ENCODE measurements at regions not wholly inside any gene's neighbourhood (a gene's known extent, or its start where the extent isn't known, plus 50 kb on each side); places are given as distances from the start of the nearest gene placed in this dataset.

GRCh38 chr16:51636920-51637769, 486.1 kb upstream of the SALL1 start:
- FAIRE-seq (no peak), DNase-seq (ENCODE audit: insufficient read length) (no peak)
- TF ChIP-seq POLR2AphosphoS5 (IDR thresholded peaks at IDR 0.05; ENCODE audit: low read depth, low read length), result no peak
- TF ChIP-seq POLR2A (IDR thresholded peaks at IDR 0.05; ENCODE audit: low read depth, low read length), result no peak
- no peak for TF ChIP-seq TAF1 (IDR thresholded peaks at IDR 0.05; ENCODE audit: borderline replicate concordance, low read depth, low read length)

- TF ChIP-seq POLR2A (IDR thresholded peaks at IDR 0.05; ENCODE audit: low read depth, low read length) (no peak), POLR2AphosphoS5 (IDR thresholded peaks at IDR 0.05; ENCODE audit: low read depth, low read length) (no peak), TAF1 (IDR thresholded peaks at IDR 0.05; ENCODE audit: borderline replicate concordance, low read depth, low read length) (no peak)
- DNase-seq (ENCODE audit: insufficient read length) (no peak), FAIRE-seq (no peak)
Observed at GRCh38 chr16:51635181-51635580, 484.1 kb upstream of the SALL1 start.

- FAIRE-seq, result no peak
- TF ChIP-seq POLR2A (IDR thresholded peaks at IDR 0.05; ENCODE audit: low read depth, low read length) (no peak), POLR2AphosphoS5 (IDR thresholded peaks at IDR 0.05; ENCODE audit: low read depth, low read length) (no peak), TAF1 (IDR thresholded peaks at IDR 0.05; ENCODE audit: borderline replicate concordance, low read depth, low read length) (no peak)
- no peak for DNase-seq (ENCODE audit: insufficient read length)
Observed at GRCh38 chr16:51630076-51630475, 479.0 kb upstream of the SALL1 start.

GRCh38 chr16:51629576-51629975, 478.5 kb upstream of the SALL1 start:
- FAIRE-seq, result no peak
- TF ChIP-seq TAF1 (IDR thresholded peaks at IDR 0.05; ENCODE audit: borderline replicate concordance, low read depth, low read length) (no peak), POLR2AphosphoS5 (IDR thresholded peaks at IDR 0.05; ENCODE audit: low read depth, low read length) (no peak), POLR2A (IDR thresholded peaks at IDR 0.05; ENCODE audit: low read depth, low read length) (no peak)
- DNase-seq (ENCODE audit: insufficient read length), result no peak

GRCh38 chr16:51624080-51624775, 473.2 kb upstream of the SALL1 start:
- DNase-seq (ENCODE audit: insufficient read length), result no peak
- FAIRE-seq, result no peak
- TF ChIP-seq POLR2A (IDR thresholded peaks at IDR 0.05; ENCODE audit: low read depth, low read length), result no peak
- no peak for TF ChIP-seq TAF1 (IDR thresholded peaks at IDR 0.05; ENCODE audit: borderline replicate concordance, low read depth, low read length)
- TF ChIP-seq POLR2AphosphoS5 (IDR thresholded peaks at IDR 0.05; ENCODE audit: low read depth, low read length), result no peak

GRCh38 chr16:51621610-51622009, 470.5 kb upstream of the SALL1 start:
- no peak for TF ChIP-seq POLR2A (IDR thresholded peaks at IDR 0.05; ENCODE audit: low read depth, low read length)
- no peak for DNase-seq (ENCODE audit: insufficient read length)
- FAIRE-seq, result no peak

GRCh38 chr16:51615141-51615540, 464.1 kb upstream of the SALL1 start:
- no peak for TF ChIP-seq POLR2AphosphoS5 (IDR thresholded peaks at IDR 0.05; ENCODE audit: low read depth, low read length)
- no peak for TF ChIP-seq POLR2A (IDR thresholded peaks at IDR 0.05; ENCODE audit: low read depth, low read length)
- no peak for TF ChIP-seq TAF1 (IDR thresholded peaks at IDR 0.05; ENCODE audit: borderline replicate concordance, low read depth, low read length)
- DNase-seq (ENCODE audit: insufficient read length) (no peak), FAIRE-seq (no peak)

- FAIRE-seq (no peak), DNase-seq (ENCODE audit: insufficient read length) (no peak)
- TF ChIP-seq POLR2AphosphoS5 (IDR thresholded peaks at IDR 0.05; ENCODE audit: low read depth, low read length), result no peak
- TF ChIP-seq POLR2A (IDR thresholded peaks at IDR 0.05; ENCODE audit: low read depth, low read length), result no peak
- TF ChIP-seq TAF1 (IDR thresholded peaks at IDR 0.05; ENCODE audit: borderline replicate concordance, low read depth, low read length), result no peak
Observed at GRCh38 chr16:51607201-51607651, 456.2 kb upstream of the SALL1 start.

GRCh38 chr16:51596247-51596646, 445.2 kb upstream of the SALL1 start:
- DNase-seq (ENCODE audit: insufficient read length) (no peak), FAIRE-seq (no peak)
- no peak for TF ChIP-seq TAF1 (IDR thresholded peaks at IDR 0.05; ENCODE audit: borderline replicate concordance, low read depth, low read length)

- FAIRE-seq, result no peak
- TF ChIP-seq TAF1 (IDR thresholded peaks at IDR 0.05; ENCODE audit: borderline replicate concordance, low read depth, low read length) (no peak), POLR2A (IDR thresholded peaks at IDR 0.05; ENCODE audit: low read depth, low read length) (no peak), POLR2AphosphoS5 (IDR thresholded peaks at IDR 0.05; ENCODE audit: low read depth, low read length) (no peak)
- no peak for DNase-seq (ENCODE audit: insufficient read length)
Observed at GRCh38 chr16:51592535-51593300, 441.6 kb upstream of the SALL1 start.

- DNase-seq (ENCODE audit: insufficient read length) (no peak), FAIRE-seq (no peak)
- TF ChIP-seq POLR2AphosphoS5 (IDR thresholded peaks at IDR 0.05; ENCODE audit: low read depth, low read length), result no peak
- no peak for TF ChIP-seq POLR2A (IDR thresholded peaks at IDR 0.05; ENCODE audit: low read depth, low read length)
- TF ChIP-seq TAF1 (IDR thresholded peaks at IDR 0.05; ENCODE audit: borderline replicate concordance, low read depth, low read length), result no peak
Observed at GRCh38 chr16:51592001-51592501, 441.0 kb upstream of the SALL1 start.

All from GM12892 (cell line).